Right renal pelvis (tissue), 4 donors: ENCODE measurements at regions not wholly inside any gene's neighbourhood (a gene's known extent, or its start where the extent isn't known, plus 50 kb on each side); places are given as distances from the start of the nearest gene placed in this dataset.

Source experiments
- DNase-seq, 4 donors: peaks; one replicate each; pipeline ENCODE4 v3.0.0-alpha.2; 2013; ENCODE audit warnings: low read depth in 4 of 4, low spot score in 3 of 4, missing footprints in 1 of 4

GRCh38 chr11:23974601-23975000, 522.3 kb upstream of the LUZP2 start:
- DNase-seq, result no peak

- DNase-seq, result no peak
Measured at GRCh38 chr11:23976426-23976825, 520.4 kb upstream of the LUZP2 start.

GRCh38 chr11:23976841-23977271, 520.0 kb upstream of the LUZP2 start:
- no peak for DNase-seq

DNA sequence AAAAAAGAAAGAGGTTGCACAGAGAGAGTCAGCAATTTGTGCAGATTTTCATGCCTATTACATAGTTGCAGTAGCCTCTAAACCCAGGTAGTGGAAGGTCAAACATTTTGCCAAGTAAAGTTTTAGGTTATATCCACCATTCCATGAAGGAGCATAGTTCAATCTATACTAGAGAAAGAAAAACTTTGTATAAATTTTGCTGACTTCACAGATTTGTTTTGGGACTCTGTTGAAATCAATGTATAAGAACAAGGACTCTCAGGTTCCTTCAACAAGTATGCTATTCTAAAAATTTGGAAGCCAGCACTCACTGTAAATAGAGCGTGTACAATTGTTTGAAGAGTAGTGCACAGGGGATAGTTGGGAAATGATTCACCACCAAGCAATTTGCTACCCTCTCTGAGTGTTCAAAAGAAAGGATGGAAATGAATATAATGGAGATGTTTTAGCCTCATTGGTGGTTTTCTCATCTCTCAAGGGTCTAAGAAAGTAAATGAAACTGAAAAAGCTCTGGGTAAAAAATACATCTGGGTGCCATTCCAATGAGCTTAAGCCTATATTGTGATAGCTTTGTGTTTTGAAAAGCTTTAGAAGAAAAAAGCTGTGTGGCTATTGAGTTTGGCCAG, 508.4 kb upstream of the LUZP2 start:
- no peak for DNase-seq

DNA sequence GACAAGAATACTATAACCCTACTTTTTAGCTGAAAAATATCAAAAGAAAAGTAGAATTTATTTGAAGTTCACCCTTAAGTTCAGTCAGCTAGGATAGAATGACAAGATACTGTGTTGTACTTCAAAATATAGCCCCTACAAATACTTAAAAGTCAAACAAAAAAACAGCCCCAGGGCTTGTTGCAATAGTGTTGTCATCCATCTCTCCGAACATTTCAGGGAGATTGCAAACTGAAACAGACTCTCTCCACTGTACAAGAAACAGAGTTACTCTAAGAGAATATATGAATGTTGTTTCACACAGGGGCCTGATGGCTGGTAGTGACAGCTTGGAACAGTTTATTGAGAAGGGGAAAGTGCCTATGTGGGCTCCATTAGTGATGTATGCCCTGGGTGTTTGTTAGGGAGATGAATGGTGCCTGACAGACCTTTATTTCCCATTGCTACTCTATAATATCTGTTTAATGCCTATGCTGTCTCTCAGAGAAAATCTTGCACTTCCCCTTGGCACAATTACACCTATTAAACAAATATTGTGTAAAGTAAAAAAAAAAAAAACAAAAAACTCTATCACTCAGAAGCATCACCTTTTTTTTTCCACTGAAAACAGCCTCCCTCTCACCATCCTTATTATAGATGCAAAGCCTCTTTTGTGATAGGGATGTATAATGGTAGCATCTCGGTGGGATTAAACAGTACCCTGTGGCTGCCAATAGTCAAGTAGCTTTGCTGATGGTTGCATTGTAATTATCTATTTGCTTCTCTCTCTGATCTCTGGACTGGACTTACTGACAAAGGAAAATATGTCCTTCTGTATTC, 506.3 kb upstream of the LUZP2 start:
- no peak for DNase-seq

GRCh38 chr11:23991165-23991539, 505.7 kb upstream of the LUZP2 start:
- no peak for DNase-seq

- DNase-seq, result no peak
Measured at GRCh38 chr11:23995891-23996290, 501.0 kb upstream of the LUZP2 start.

- DNase-seq, result no peak
Measured at GRCh38 chr11:23997356-23997755, 499.5 kb upstream of the LUZP2 start.

- DNase-seq, result no peak
Measured at GRCh38 chr11:24005202-24005876, 491.5 kb upstream of the LUZP2 start.

DNA sequence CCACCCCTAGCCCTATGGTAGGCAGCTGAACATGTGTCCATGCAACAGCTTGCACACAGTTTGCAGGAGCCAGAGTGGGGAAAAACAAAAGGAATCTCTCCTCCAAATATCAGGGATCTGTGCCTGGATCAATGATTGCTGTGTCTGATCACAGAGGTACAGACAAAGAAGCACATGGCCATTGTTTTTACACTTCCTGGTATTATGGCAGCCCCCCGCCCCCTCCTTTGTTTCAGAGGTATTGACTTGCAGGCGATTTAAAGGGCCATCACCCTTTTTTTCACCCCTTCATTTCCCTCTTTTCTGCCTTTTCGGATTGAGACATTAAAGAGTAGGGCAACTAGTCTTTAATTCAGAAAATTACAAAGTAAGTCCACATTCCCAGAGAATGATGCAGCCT, 453.0 kb upstream of the LUZP2 start:
- DNase-seq, result no peak

DNA sequence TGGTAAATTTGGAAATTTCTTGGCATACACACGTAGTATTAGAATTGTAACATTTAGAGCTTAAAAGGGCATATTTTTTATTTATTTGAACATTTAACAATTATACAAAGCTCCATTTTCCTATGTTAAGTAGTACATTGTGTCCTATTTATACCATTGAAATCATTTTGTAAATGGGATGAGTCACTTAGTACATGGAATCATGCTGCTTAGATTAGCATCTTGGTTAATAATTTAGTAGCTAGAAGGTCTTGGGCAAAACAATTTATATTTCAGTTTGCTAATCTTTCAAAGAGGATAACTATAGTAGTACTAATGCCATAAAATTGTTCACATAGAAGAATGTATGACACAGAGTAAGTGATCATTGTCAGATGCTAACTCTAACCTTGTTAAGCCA, 450.1 kb upstream of the LUZP2 start:
- DNase-seq, result no peak

DNA sequence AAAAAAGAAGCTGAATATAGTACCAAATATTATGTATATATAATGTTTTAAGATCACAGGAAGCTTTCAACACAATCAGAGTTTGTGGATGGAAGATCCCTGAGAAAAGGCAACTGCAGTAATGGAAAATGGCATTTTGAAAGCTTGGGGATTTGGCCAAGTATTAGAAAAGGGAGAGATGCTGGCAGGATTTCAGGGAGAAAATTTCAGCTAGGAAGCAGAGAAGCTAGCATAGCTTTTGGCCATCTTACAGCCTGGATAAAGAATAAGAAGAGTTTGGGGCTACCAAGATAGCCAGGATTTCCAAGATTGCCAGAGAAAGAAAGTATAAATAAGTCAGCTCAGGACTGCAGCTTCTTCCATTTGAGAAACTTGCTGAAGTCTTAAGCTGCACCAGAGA, 440.8 kb upstream of the LUZP2 start:
- DNase-seq, result no peak

DNA sequence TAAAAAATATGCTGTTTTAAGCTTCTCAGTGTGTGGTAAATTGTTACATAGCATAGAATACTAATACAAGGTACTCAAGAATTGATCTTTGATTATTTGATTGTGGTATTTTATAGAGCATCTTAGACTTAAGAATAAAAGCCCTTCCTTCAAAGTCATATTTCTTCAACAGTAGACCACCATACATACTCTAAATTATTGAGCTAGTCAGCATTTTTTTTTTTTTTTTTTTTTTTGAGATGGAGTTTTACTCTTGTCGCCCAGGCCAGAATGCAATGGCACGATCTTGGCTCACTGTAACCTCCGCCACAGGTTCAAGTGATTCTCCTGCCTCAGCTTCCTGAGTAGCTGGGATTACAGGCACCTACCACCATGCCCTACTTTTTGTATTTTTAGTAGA, 436.7 kb upstream of the LUZP2 start:
- DNase-seq, result no peak

DNA sequence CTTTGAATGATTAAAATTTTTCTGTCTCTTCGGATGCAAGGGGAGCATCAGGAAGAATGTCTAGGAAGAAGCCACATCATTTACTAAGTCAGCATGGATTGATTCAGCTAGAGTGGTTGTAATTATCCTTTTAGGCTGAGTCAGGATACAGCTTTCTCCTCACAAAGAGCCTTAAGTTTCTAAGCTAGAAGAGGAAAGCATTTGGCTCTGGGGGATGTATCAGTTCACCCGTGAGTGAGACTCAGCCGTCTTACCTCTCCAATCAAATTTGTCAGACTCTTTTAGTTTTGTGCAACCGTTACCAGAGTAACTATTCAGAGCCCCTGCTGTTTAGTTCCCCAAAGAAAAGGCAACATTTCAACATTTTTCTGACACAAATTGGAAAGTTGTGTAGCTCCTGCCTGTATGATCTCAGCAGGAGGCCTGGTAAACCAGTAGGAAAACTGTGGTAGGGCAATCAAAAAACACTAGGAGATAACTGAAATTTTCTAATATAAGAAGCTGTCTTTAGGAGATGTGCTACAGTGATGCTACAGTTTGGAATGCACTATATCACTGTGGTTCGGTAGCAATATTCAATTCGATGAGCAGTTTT, 432.4 kb upstream of the LUZP2 start:
- DNase-seq, result no peak

GRCh38 chr11:24068197-24068596, 428.7 kb upstream of the LUZP2 start:
- no peak for DNase-seq

GRCh38 chr11:24070435-24070834, 426.4 kb upstream of the LUZP2 start:
- no peak for DNase-seq

GRCh38 chr11:24078018-24078417, 418.8 kb upstream of the LUZP2 start:
- DNase-seq, result no peak

- no peak for DNase-seq
Measured at GRCh38 chr11:24082241-24082640, 414.6 kb upstream of the LUZP2 start.

GRCh38 chr11:24082860-24083259, 414.0 kb upstream of the LUZP2 start:
- DNase-seq, result no peak

DNA sequence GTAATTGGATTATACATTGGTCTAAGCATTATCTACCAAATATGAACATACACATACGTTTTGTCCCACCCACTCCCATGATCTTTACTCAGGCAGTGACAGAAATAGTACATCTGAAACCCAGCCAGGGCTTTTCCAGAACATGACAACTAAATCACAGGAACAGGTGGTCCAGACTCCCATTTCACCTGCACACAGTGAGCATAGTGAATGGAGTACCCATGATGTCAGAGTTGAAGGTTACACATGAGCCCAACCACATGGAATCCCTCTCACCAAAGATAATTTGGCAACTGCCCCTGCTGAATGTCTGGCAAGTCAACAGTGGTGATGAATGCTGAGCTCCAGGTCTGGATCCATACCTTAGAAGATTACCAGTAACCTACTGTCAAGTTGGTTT, 411.9 kb upstream of the LUZP2 start:
- no peak for DNase-seq

GRCh38 chr11:24086921-24087320, 409.9 kb upstream of the LUZP2 start:
- no peak for DNase-seq
